ENCODE measurements at regions not wholly inside any gene's neighbourhood (a gene's known extent, or its start where the extent isn't known, plus 50 kb on each side); places are given as distances from the start of the nearest gene placed in this dataset.

- DNase-seq (ENCODE audit: low spot score), result no peak
Measured at GRCh38 chr1:238549137-238549536, 658.4 kb upstream of the ZP4 start.

GRCh38 chr1:238546118-238546517 is 655.4 kb upstream of the ZP4 start:
- no peak for DNase-seq (ENCODE audit: low spot score)

- DNase-seq (ENCODE audit: low spot score), result no peak
Measured at GRCh38 chr1:238537641-238538040, 646.9 kb upstream of the ZP4 start.

- no peak for DNase-seq (ENCODE audit: low spot score)
Measured at GRCh38 chr1:238530209-238530851, 639.6 kb upstream of the ZP4 start.

GRCh38 chr1:238517711-238518110 is 627.0 kb upstream of the ZP4 start:
- no peak for DNase-seq (ENCODE audit: low spot score)

- no peak for DNase-seq (ENCODE audit: low spot score)
Measured at GRCh38 chr1:238501290-238501689, 610.6 kb upstream of the ZP4 start.

GRCh38 chr1:238499021-238499420 is 608.3 kb upstream of the ZP4 start:
- no peak for DNase-seq (ENCODE audit: low spot score)

DNA sequence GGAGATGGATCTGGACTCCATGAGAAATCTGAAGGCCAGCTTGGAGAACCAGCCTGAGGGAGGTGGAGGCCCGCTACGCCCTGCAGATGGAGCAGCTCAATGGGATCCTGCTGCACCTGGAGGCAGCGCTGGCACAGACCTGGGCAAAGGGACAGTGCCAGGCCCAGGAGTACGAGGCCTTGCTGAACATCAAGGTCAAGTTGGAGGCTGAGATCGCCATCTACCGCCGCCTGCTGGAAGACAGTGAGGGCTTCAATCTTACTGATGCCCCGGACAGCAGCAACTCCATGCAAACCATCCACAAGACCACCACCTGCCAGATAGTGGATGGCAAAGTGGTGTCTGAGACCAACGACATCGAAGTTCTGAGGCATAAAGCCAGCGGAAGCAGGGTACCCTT is 601.5 kb upstream of the ZP4 start:
- DNase-seq (ENCODE audit: low spot score), result no peak

- no peak for DNase-seq (ENCODE audit: low spot score)
Measured at GRCh38 chr1:238491265-238491664, 600.5 kb upstream of the ZP4 start.

DNA sequence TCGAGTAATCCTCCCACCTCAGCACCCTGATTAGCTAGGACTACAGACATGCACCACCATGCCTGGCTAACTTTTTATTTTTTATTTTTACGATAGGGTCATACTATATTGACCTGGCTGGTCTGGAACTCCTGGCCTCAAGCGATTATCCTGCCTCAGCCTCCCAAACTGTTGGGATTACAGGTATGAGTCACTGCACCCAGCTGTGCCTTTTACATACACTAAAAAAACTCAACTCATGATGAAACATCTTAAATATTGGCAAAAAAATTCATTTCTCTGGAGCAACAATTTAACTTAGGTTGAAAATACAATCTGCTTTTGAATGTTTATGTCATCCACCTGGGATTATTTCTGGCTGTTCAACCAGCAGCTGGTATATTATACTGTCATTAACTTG is 598.3 kb upstream of the ZP4 start:
- DNase-seq (ENCODE audit: low spot score), result no peak

DNA sequence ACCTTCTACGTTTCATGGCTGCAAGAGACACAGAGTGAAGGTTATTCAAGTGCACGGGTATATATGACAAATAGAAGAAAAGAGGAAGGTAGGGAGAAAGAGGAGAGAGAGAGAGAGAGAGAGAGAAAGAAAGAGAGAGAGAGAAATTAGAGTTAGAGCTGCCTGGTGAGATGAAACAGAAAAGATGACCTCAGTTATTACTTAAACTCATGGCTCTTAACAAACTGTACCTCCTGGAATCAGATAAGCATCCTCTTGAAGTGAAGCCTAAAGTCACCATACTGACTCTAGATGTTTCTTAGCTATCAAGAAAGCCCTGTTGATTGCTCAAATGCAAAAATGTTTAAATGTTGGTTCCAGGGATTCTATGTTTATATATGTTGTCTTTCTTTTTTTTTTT is 597.7 kb upstream of the ZP4 start:
- DNase-seq (ENCODE audit: low spot score), result no peak

GRCh38 chr1:238487931-238488330 is 597.2 kb upstream of the ZP4 start:
- DNase-seq (ENCODE audit: low spot score), result no peak

DNA sequence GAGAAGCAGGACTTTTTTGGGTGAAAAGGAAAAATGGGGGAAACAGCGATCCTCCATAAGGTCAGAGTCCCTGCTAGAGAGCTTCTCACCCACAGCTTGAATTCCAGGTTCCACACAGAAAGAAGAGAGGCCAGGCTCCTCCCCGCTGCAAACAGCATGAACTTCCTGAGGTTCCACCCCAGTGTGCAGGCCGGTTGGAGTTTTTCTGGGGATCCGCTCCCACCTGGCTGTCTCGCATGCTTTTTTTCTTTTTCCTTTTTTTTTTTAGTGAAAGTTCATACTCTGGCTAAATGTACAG is 595.1 kb upstream of the ZP4 start:
- no peak for DNase-seq (ENCODE audit: low spot score)

- no peak for DNase-seq (ENCODE audit: low spot score)
Measured at GRCh38 chr1:238485057-238485911, 594.6 kb upstream of the ZP4 start.

DNA sequence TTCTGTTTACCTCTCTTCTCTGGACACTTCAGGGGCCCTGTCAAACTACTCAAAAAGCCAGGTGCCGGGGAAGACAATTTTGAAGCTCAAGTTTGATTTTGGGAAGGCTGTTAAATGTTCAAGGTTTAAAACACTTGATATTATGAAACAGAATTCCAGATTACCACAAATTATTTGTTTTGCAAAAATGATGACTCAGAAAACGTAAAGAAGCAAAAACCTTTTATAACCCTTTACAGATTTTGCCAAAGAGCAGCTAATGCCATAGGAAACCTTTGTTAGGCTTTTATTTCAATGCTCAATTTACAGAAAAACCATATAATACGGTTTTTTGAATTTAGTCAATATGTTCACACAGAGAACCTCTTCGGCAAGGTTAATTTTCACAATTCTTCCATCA is 593.4 kb upstream of the ZP4 start:
- DNase-seq (ENCODE audit: low spot score), result no peak

GRCh38 chr1:238476841-238477240 is 586.1 kb upstream of the ZP4 start:
- DNase-seq (ENCODE audit: low spot score), result no peak

- no peak for DNase-seq (ENCODE audit: low spot score)
Measured at GRCh38 chr1:238475712-238476111, 585.0 kb upstream of the ZP4 start.

GRCh38 chr1:238474263-238474662 is 583.5 kb upstream of the ZP4 start:
- DNase-seq (ENCODE audit: low spot score), result no peak

- DNase-seq (ENCODE audit: low spot score), result no peak
Measured at GRCh38 chr1:238469146-238469631, 578.5 kb upstream of the ZP4 start.

DNA sequence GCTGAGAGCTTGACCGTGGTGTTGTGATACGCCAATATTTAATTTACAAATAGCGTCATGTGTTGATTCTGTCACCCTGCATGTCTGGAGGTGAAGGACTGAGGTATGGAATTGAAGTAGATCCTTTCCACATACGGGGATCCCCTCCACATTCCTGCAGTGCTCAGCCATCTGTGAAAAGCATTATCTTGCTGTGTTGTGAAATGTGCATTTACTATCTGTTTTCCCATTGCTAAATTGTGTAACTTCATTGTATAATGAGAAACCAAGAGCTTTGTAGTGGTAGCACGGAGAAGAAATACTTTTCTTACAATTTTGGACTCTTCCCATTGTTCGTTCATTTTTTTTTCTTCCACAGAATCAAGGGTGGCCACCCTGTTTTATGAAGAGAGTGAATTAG is 577.3 kb upstream of the ZP4 start:
- DNase-seq (ENCODE audit: low spot score), result no peak

DNA sequence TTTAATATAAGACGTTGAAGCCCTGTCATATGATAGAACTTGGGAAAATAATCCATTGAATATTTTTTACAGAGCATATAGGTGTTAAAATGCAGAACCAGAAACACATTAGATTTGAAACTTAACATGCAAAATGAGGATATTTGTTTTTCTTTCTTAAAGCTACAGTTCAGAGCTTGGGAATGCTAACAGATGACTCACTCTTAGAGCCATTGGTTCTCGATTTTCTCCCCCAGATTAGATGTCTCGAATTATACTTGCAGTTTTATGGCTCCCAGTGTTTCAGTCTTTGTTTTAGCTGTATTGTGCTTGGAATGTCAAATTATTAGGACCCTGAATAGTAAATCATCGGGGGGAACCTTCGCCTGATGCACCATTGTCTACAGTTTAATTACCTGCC is 575.7 kb upstream of the ZP4 start:
- no peak for DNase-seq (ENCODE audit: low spot score)

DNA sequence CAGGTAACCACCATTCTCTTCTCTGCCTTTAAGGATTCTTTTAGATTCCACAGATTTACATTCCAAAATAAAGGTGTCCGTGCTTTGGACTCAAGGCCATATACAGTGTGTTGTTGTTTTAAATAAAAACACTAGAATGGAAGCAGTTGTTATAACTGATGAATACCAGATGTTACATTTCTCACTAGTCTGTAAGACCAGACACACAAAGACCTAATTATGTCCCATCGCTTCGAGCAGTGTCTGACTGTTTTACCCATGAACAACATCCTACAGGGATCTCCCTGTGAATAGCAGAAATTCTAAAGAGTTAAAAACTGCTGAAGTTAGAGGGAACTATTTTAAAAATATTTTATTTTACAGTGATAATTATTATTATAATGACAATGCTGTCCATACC is 574.7 kb upstream of the ZP4 start:
- no peak for DNase-seq (ENCODE audit: low spot score)

- DNase-seq (ENCODE audit: low spot score), result no peak
Measured at GRCh38 chr1:238458899-238459298, 568.2 kb upstream of the ZP4 start.

GRCh38 chr1:238457610-238458009 is 566.9 kb upstream of the ZP4 start:
- DNase-seq (ENCODE audit: low spot score), result no peak

Data from LoVo (cell line).